ENCODE measurements at regions not wholly inside any gene's neighbourhood (a gene's known extent, or its start where the extent isn't known, plus 50 kb on each side); places are given as distances from the start of the nearest gene placed in this dataset.

DNA sequence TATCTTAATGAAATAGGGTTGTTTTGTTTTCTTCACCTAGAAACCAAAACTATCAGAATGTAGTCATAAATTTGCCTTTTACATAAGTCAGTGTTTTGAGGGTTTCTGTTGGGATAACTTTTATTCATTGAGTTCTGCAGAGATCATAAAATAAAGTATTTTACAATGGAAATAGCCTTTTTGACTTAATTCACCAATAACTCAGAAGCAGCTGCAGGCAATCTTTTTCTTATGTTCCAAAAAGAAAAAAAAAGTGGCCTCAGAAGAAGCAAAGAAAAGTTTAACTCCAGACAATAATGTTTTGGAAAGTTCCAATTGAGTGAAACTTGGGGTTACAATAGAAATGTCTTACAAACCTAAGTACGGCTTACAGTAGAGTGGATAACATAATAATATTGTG, 491.7 kb upstream of the NRP1 start:
- TF ChIP-seq YY1 (IDR thresholded peaks at IDR 0.05; ENCODE audit: insufficient read depth, insufficient read length) (no peak), ZNF274 (IDR thresholded peaks at IDR 0.05; ENCODE audit: low read depth, low read length) (no peak)

All from NT2/D1 (cell line).